ENCODE measurements at regions not wholly inside any gene's neighbourhood (a gene's known extent, or its start where the extent isn't known, plus 50 kb on each side); places are given as distances from the start of the nearest gene placed in this dataset.

- Histone ChIP-seq H3K27ac (ENCODE audit: low read length) (no peak overlapping the region), H3K4me3 (ENCODE audit: low read length) (no peak overlapping the region), H3K9me3 (ENCODE audit: control insufficient read depth, insufficient read depth, low read length) (peaks cover 4% of the 10 kb centered on the region), H3K27me3 (ENCODE audit: control insufficient read depth, insufficient read depth, low read length) (no peaks in the 10 kb centered on the region), H3K4me1 (ENCODE audit: control insufficient read depth, insufficient read depth, low read length) (no peaks in the 10 kb centered on the region), H3K36me3 (ENCODE audit: control insufficient read depth, insufficient read depth, low read length) (no peaks in the 10 kb centered on the region)
- DNase-seq: no peak
- ATAC-seq: no peak
- intact Hi-C loops (cut with micrococcal nuclease): no loop called here
- Mint-ChIP-seq H3K9me3 (peaks cover 6 to 25% of the 10 kb centered on the region in 2 donors), H3K4me1 (no peaks in the 10 kb centered on the region), H3K4me3 (no peak overlapping the region), H3K27me3 (ENCODE audit: low read depth in 2 of 2) (no peaks in the 10 kb centered on the region), H3K36me3 (peaks cover 8% of the 10 kb centered on the region), H3K27ac (no peak overlapping the region)
- TF ChIP-seq CTCF (IDR thresholded peaks at IDR 0.05): no peak
Measured at GRCh38 chr9:25480696-25481095, 197.5 kb downstream of the TUSC1 start.

GRCh38 chr9:25472681-25473080, 205.6 kb downstream of the TUSC1 start:
- peaks cover 22% of the 10 kb centered on the region for H3K9me3 ChIP-seq (ENCODE audit: control insufficient read depth, insufficient read depth, low read length)
- no peaks in the 10 kb centered on the region for H3K4me1 ChIP-seq (ENCODE audit: control insufficient read depth, insufficient read depth, low read length)
- WGBS (ENCODE audit: insufficient coverage): 75% methylated on average over 2 of the region's 2 CpGs
- Mint-ChIP-seq H3K27ac (no peak overlapping the region), H3K4me3 (no peak overlapping the region), H3K4me1 (no peaks in the 10 kb centered on the region), H3K27me3 (ENCODE audit: low read depth in 2 of 2) (no peaks in the 10 kb centered on the region), H3K9me3 (peaks cover 27 to 49% of the 10 kb centered on the region in 2 donors), H3K36me3 (peaks cover 39% of the 10 kb centered on the region)
- intact Hi-C loops (cut with micrococcal nuclease): no loop called here
- H3K4me3 ChIP-seq (ENCODE audit: low read length): no peak overlapping the region
- no peak for DNase-seq
- H3K36me3 ChIP-seq (ENCODE audit: control insufficient read depth, insufficient read depth, low read length): no peaks in the 10 kb centered on the region
- H3K27ac ChIP-seq (ENCODE audit: low read length): no peak overlapping the region
- no peak for TF ChIP-seq CTCF (IDR thresholded peaks at IDR 0.05)
- ATAC-seq: no peak
- H3K27me3 ChIP-seq (ENCODE audit: control insufficient read depth, insufficient read depth, low read length): no peaks in the 10 kb centered on the region

- DNase-seq: no peak
- intact Hi-C loops (cut with micrococcal nuclease): no loop called here
- Histone ChIP-seq H3K4me3 (ENCODE audit: low read length) (no peak overlapping the region), H3K27me3 (ENCODE audit: control insufficient read depth, insufficient read depth, low read length) (no peaks in the 10 kb centered on the region), H3K27ac (ENCODE audit: low read length) (no peak overlapping the region), H3K9me3 (ENCODE audit: control insufficient read depth, insufficient read depth, low read length) (peaks cover 22% of the 10 kb centered on the region), H3K4me1 (ENCODE audit: control insufficient read depth, insufficient read depth, low read length) (no peaks in the 10 kb centered on the region), H3K36me3 (ENCODE audit: control insufficient read depth, insufficient read depth, low read length) (no peaks in the 10 kb centered on the region)
- WGBS (ENCODE audit: insufficient coverage): 78% methylated on average over 4 of the region's 4 CpGs
- H3K36me3 Mint-ChIP-seq: peaks cover 34% of the 10 kb centered on the region
- H3K27me3 Mint-ChIP-seq (ENCODE audit: low read depth in 2 of 2): no peaks in the 10 kb centered on the region
- H3K27ac Mint-ChIP-seq: no peak overlapping the region
- H3K4me1 Mint-ChIP-seq: no peaks in the 10 kb centered on the region
- peaks cover 28 to 47% of the 10 kb centered on the region in 2 donors for H3K9me3 Mint-ChIP-seq
- no peak for TF ChIP-seq CTCF (IDR thresholded peaks at IDR 0.05)
- H3K4me3 Mint-ChIP-seq: no peak overlapping the region
- ATAC-seq: no peak
Measured at GRCh38 chr9:25472085-25472607, 206.1 kb downstream of the TUSC1 start.

- Histone ChIP-seq H3K36me3 (ENCODE audit: control insufficient read depth, insufficient read depth, low read length) (no peaks in the 10 kb centered on the region), H3K4me1 (ENCODE audit: control insufficient read depth, insufficient read depth, low read length) (no peaks in the 10 kb centered on the region), H3K9me3 (ENCODE audit: control insufficient read depth, insufficient read depth, low read length) (peaks cover 5% of the 10 kb centered on the region), H3K27ac (ENCODE audit: low read length) (no peak overlapping the region), H3K27me3 (ENCODE audit: control insufficient read depth, insufficient read depth, low read length) (no peaks in the 10 kb centered on the region), H3K4me3 (ENCODE audit: low read length) (no peak overlapping the region)
- Mint-ChIP-seq H3K9me3 (peaks cover 17 to 32% of the 10 kb centered on the region in 2 donors), H3K4me3 (no peak overlapping the region), H3K36me3 (peaks cover 24% of the 10 kb centered on the region), H3K27ac (no peak overlapping the region), H3K27me3 (ENCODE audit: low read depth in 2 of 2) (no peaks in the 10 kb centered on the region), H3K4me1 (no peaks in the 10 kb centered on the region)
- ATAC-seq (no peak), DNase-seq (no peak)
- TF ChIP-seq CTCF (IDR thresholded peaks at IDR 0.05): no peak
- intact Hi-C loops (cut with micrococcal nuclease): no loop called here
Measured at GRCh38 chr9:25461416-25461815, 216.8 kb downstream of the TUSC1 start.

Measured in natural killer cell (primary cell).